ENCODE measurements at regions not wholly inside any gene's neighbourhood (a gene's known extent, or its start where the extent isn't known, plus 50 kb on each side); places are given as distances from the start of the nearest gene placed in this dataset.

- DNase-seq, result no peak
Observed at GRCh38 chr1:29584362-29584761, 348.0 kb downstream of the PTPRU start.

- no peak for DNase-seq
Observed at GRCh38 chr1:29583727-29584126, 347.4 kb downstream of the PTPRU start.

- DNase-seq, result no peak
Observed at GRCh38 chr1:29581256-29581655, 344.9 kb downstream of the PTPRU start.

GRCh38 chr1:29579821-29580425 is 343.6 kb downstream of the PTPRU start:
- DNase-seq, result no peak

GRCh38 chr1:29577512-29577911 is 341.2 kb downstream of the PTPRU start:
- DNase-seq, result no peak

- DNase-seq, result no peak
Observed at GRCh38 chr1:29576510-29576909, 340.2 kb downstream of the PTPRU start.

- DNase-seq, result no peak
Observed at GRCh38 chr1:29575826-29576225, 339.5 kb downstream of the PTPRU start.

GRCh38 chr1:29575277-29575676 is 339.0 kb downstream of the PTPRU start:
- DNase-seq, result no peak

GRCh38 chr1:29574871-29575270 is 338.5 kb downstream of the PTPRU start:
- no peak for DNase-seq

GRCh38 chr1:29569971-29570634 is 333.8 kb downstream of the PTPRU start:
- no peak for DNase-seq

- DNase-seq, result no peak
Observed at GRCh38 chr1:29567257-29567656, 330.9 kb downstream of the PTPRU start.

GRCh38 chr1:29565490-29565889 is 329.2 kb downstream of the PTPRU start:
- no peak for DNase-seq

- no peak for DNase-seq
Observed at GRCh38 chr1:29563571-29563970, 327.2 kb downstream of the PTPRU start.

- no peak for DNase-seq
Observed at GRCh38 chr1:29563092-29563491, 326.8 kb downstream of the PTPRU start.

- no peak for DNase-seq
Observed at GRCh38 chr1:29559056-29559455, 322.7 kb downstream of the PTPRU start.

GRCh38 chr1:29557701-29558600 is 321.6 kb downstream of the PTPRU start:
- no peak for DNase-seq

GRCh38 chr1:29557066-29557465 is 320.7 kb downstream of the PTPRU start:
- DNase-seq, result no peak

GRCh38 chr1:29556657-29557056 is 320.3 kb downstream of the PTPRU start:
- DNase-seq, result no peak

GRCh38 chr1:29555043-29555620 is 318.8 kb downstream of the PTPRU start:
- DNase-seq, result no peak

GRCh38 chr1:29554208-29554778 is 318.0 kb downstream of the PTPRU start:
- DNase-seq, result no peak

GRCh38 chr1:29551123-29551936 is 315.0 kb downstream of the PTPRU start:
- no peak for DNase-seq

Data from CD4-positive, alpha-beta T cell treated with Interleukin-12 subunit alpha and Interleukin-12 subunit beta, for 1 hour (primary cell).